ENCODE measurements at regions not wholly inside any gene's neighbourhood (a gene's known extent, or its start where the extent isn't known, plus 50 kb on each side); places are given as distances from the start of the nearest gene placed in this dataset.

- TF ChIP-seq CTCF (conservative IDR thresholded peaks at IDR 0.05; ENCODE audit: low read depth, low read length), result no peak
- no peak for DNase-seq (ENCODE audit: low read depth)
- no peak overlapping the region for H3K4me3 ChIP-seq (ENCODE audit: low read depth, low read length)
Measured at GRCh38 chr10:64365663-64366062, 844.5 kb downstream of the REEP3 start.

- peak; percentile 45 for DNase-seq (ENCODE audit: low read depth)
- no peak for TF ChIP-seq CTCF (conservative IDR thresholded peaks at IDR 0.05; ENCODE audit: low read depth, low read length)
- H3K4me3 ChIP-seq (ENCODE audit: low read depth, low read length), result peak overlapping the region; percentile 24
Measured at GRCh38 chr10:64368298-64368697, 847.1 kb downstream of the REEP3 start.

- peak; percentile 86 for DNase-seq (ENCODE audit: low read depth)
- no peak for TF ChIP-seq CTCF (conservative IDR thresholded peaks at IDR 0.05; ENCODE audit: low read depth, low read length)
- peak overlapping the region; percentile 2 for H3K4me3 ChIP-seq (ENCODE audit: low read depth, low read length)
Measured at GRCh38 chr10:64369885-64370773, 848.9 kb downstream of the REEP3 start.

GRCh38 chr10:64374346-64374745, 853.1 kb downstream of the REEP3 start:
- H3K4me3 ChIP-seq (ENCODE audit: low read depth, low read length), result no peak overlapping the region
- no peak for DNase-seq (ENCODE audit: low read depth)
- no peak for TF ChIP-seq CTCF (conservative IDR thresholded peaks at IDR 0.05; ENCODE audit: low read depth, low read length)

- no peak for DNase-seq (ENCODE audit: low read depth)
- peak; percentile 38 for TF ChIP-seq CTCF (conservative IDR thresholded peaks at IDR 0.05; ENCODE audit: low read depth, low read length)
- H3K4me3 ChIP-seq (ENCODE audit: low read depth, low read length), result no peak overlapping the region
Measured at GRCh38 chr10:64376167-64376566, 855.0 kb downstream of the REEP3 start.

- TF ChIP-seq CTCF (conservative IDR thresholded peaks at IDR 0.05; ENCODE audit: low read depth, low read length), result peak; percentile 60
Measured at GRCh38 chr10:64379898-64380297, 858.7 kb downstream of the REEP3 start.

GRCh38 chr10:64385355-64385754, 864.2 kb downstream of the REEP3 start:
- no peak for DNase-seq (ENCODE audit: low read depth)
- H3K4me3 ChIP-seq (ENCODE audit: low read depth, low read length), result no peak overlapping the region
- TF ChIP-seq CTCF (conservative IDR thresholded peaks at IDR 0.05; ENCODE audit: low read depth, low read length), result no peak

More at GRCh38 chr10:64379898-64380297, 858.7 kb downstream of the REEP3 start:
- H3K4me3 ChIP-seq (ENCODE audit: low read depth, low read length), result no peak overlapping the region
- no peak for DNase-seq (ENCODE audit: low read depth)

Measured in epithelial cell of proximal tubule (primary cell).